Urothelium cell line (cell line): ENCODE measurements at regions not wholly inside any gene's neighbourhood (a gene's known extent, or its start where the extent isn't known, plus 50 kb on each side); places are given as distances from the start of the nearest gene placed in this dataset.

ENCODE experiments used
- DNase-seq: peaks from one replicate; pipeline ENCODE4 v3.0.0; 2011; ENCODE audit warnings: low spot score, mixed read lengths
- FAIRE-seq: peaks from 2 replicates; lab custom pipeline; 2011; peaks lifted over from hg19 to GRCh38; lab: Jason Lieb, UNC

GRCh38 chr1:38724160-38725131, 135.1 kb downstream of the RRAGC start:
- no peak for FAIRE-seq
- no peak for DNase-seq

GRCh38 chr1:38721816-38722215, 137.8 kb downstream of the RRAGC start:
- no peak for FAIRE-seq
- DNase-seq, result no peak

- DNase-seq (no peak), FAIRE-seq (no peak)
Measured at GRCh38 chr1:38719880-38720279, 139.7 kb downstream of the RRAGC start.

GRCh38 chr1:38718031-38718430, 141.5 kb downstream of the RRAGC start:
- DNase-seq (no peak), FAIRE-seq (no peak)

GRCh38 chr1:38716229-38716628, 143.3 kb downstream of the RRAGC start:
- DNase-seq (no peak), FAIRE-seq (no peak)

- DNase-seq, result no peak
- FAIRE-seq, result no peak
Measured at GRCh38 chr1:38715415-38715814, 144.2 kb downstream of the RRAGC start.

GRCh38 chr1:38712046-38712445, 147.5 kb downstream of the RRAGC start:
- FAIRE-seq (no peak), DNase-seq (no peak)

GRCh38 chr1:38708701-38709258, 150.8 kb downstream of the RRAGC start:
- FAIRE-seq, result no peak
- no peak for DNase-seq

GRCh38 chr1:38701088-38701487, 158.5 kb downstream of the RRAGC start:
- DNase-seq, result no peak
- peak; percentile 30 for FAIRE-seq

GRCh38 chr1:38700077-38700470, 159.5 kb downstream of the RRAGC start:
- DNase-seq, result no peak
- FAIRE-seq, result no peak

- FAIRE-seq (no peak), DNase-seq (no peak)
Measured at GRCh38 chr1:38699330-38700076, 160.1 kb downstream of the RRAGC start.

GRCh38 chr1:38697387-38697786, 162.2 kb downstream of the RRAGC start:
- DNase-seq, result no peak
- no peak for FAIRE-seq

GRCh38 chr1:38696371-38696770, 163.2 kb downstream of the RRAGC start:
- FAIRE-seq, result no peak
- DNase-seq, result no peak

GRCh38 chr1:38693759-38694158, 165.8 kb downstream of the RRAGC start:
- no peak for FAIRE-seq
- no peak for DNase-seq

- DNase-seq (no peak), FAIRE-seq (no peak)
Measured at GRCh38 chr1:38693031-38693430, 166.5 kb downstream of the RRAGC start.

- no peak for FAIRE-seq
Measured at GRCh38 chr1:38690790-38691449, 168.7 kb downstream of the RRAGC start.

GRCh38 chr1:38686927-38687255, 172.7 kb downstream of the RRAGC start:
- DNase-seq, result no peak
- FAIRE-seq, result no peak

More at GRCh38 chr1:38690790-38691449, 168.7 kb downstream of the RRAGC start:
- no peak for DNase-seq

GRCh38 chr1:38686167-38686926, 173.2 kb downstream of the RRAGC start:
- DNase-seq, result no peak
- FAIRE-seq, result no peak

- FAIRE-seq, result no peak
- DNase-seq, result no peak
Measured at GRCh38 chr1:38685388-38685787, 174.2 kb downstream of the RRAGC start.

- DNase-seq, result peak; percentile 58
Measured at GRCh38 chr1:38680801-38681510, 178.6 kb downstream of the RRAGC start.

More at GRCh38 chr1:38680801-38681510, 178.6 kb downstream of the RRAGC start:
- no peak for FAIRE-seq
